Fibroblast of villous mesenchyme (primary cell): ENCODE measurements at regions not wholly inside any gene's neighbourhood (a gene's known extent, or its start where the extent isn't known, plus 50 kb on each side); places are given as distances from the start of the nearest gene placed in this dataset.
A peak's percentile ranks its signal among the peaks of the same experiment; 100 is the strongest.

Source experiments
- DNase-seq: peaks from one replicate; pipeline ENCODE4 v3.0.0-alpha.2; 2010; ENCODE audit warnings: low read depth
- H3K4me3 ChIP-seq: 2 replicates; pipeline ENCODE4 v1.5.1; 2011; ENCODE audit warnings: low read depth, mild to moderate bottlenecking, low read length
- CTCF ChIP-seq: IDR thresholded peaks from 2 replicates; pipeline ENCODE4 v1.5.1; 2012; ENCODE audit warnings: low read depth, mild to moderate bottlenecking, low read length; ENCODE audit not compliant: insufficient read depth

- no peak overlapping the region for H3K4me3 ChIP-seq
- DNase-seq: no peak
- TF ChIP-seq CTCF: no peak
Measured at GRCh38 chrX:39629001-39629400, 468.8 kb downstream of the BCOR start.

- H3K4me3 ChIP-seq: no peak overlapping the region
- TF ChIP-seq CTCF: no peak
Measured at GRCh38 chrX:39630344-39630743, 467.4 kb downstream of the BCOR start.

GRCh38 chrX:39631276-39632229 is 466.2 kb downstream of the BCOR start:
- no peak for TF ChIP-seq CTCF
- no peak overlapping the region for H3K4me3 ChIP-seq
- no peak for DNase-seq

More at GRCh38 chrX:39630344-39630743, 467.4 kb downstream of the BCOR start:
- no peak for DNase-seq

GRCh38 chrX:39633293-39633692 is 464.5 kb downstream of the BCOR start:
- no peak overlapping the region for H3K4me3 ChIP-seq
- no peak for TF ChIP-seq CTCF
- peak; percentile 18 for DNase-seq

GRCh38 chrX:39636481-39636880 is 461.3 kb downstream of the BCOR start:
- no peak for TF ChIP-seq CTCF
- no peak overlapping the region for H3K4me3 ChIP-seq
- no peak for DNase-seq

- no peak overlapping the region for H3K4me3 ChIP-seq
- no peak for DNase-seq
- TF ChIP-seq CTCF: no peak
Measured at GRCh38 chrX:39638526-39638925, 459.2 kb downstream of the BCOR start.

GRCh38 chrX:39639871-39640270 is 457.9 kb downstream of the BCOR start:
- H3K4me3 ChIP-seq: no peak overlapping the region
- no peak for TF ChIP-seq CTCF
- no peak for DNase-seq
